GM19397 (cell line): ENCODE measurements at regions not wholly inside any gene's neighbourhood (a gene's known extent, or its start where the extent isn't known, plus 50 kb on each side); places are given as distances from the start of the nearest gene placed in this dataset.

Experiments
- ATAC-seq: cut with Tn5 transposase; IDR thresholded peaks from one replicate; pipeline ENCODE4 v1.9.1; 2021; ENCODE audit warnings: mild to moderate bottlenecking, moderate library complexity; ENCODE audit not compliant: unreplicated experiment

DNA sequence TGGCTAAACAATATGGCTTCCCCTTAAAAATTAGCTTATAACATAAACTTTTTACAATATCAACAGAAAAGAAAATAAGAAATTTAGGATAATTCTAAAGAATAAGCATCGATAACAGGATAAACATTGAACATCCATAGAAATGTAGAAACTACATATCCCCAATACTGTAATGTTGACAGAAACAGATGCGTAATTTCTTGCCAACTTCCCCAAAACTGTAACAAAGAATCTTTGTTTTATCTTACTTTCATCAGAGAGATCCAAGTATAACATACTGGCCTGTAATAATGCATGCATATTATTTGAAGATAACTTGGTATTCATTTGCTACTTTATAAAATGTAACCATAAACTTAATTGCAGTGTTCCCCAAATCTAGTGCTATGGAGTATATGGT lies 339.9 kb downstream of the ARL4A start:
- no peak for ATAC-seq

DNA sequence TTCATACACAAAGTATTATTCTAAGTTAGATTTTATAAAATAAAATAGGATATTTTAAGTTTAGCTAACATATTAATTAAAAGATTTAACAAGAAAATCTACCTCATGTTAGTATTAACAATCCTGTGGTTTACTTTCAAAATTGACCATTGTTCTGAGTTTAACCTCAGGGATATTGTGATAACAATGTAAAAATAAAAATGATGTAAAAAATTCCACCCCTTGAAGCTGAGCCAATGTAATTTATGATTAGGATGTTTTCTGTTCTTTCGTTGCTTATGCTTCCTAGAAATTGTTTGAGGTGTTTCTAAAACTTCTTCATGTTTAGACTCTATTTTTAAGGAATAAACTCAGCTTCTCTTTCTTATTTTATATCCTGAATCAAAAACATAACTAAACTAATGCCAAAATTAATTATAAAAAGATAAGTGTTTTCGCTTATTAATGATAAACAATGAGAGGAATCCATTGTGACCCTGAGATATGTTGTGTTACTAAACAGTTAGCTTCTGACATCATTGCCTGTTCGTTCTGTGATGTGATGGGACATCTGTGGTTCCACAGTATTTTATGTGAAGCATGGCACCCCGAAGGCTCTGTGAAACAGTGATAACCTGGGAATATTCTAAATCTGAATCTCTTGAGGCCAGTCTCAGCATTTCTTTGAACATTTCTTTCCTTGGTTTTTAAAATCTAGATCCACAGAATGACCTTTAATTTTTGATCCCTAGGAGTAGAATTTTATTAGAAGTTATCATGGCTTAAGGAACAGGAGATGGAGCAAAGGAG lies 340.8 kb downstream of the ARL4A start:
- no peak for ATAC-seq

DNA sequence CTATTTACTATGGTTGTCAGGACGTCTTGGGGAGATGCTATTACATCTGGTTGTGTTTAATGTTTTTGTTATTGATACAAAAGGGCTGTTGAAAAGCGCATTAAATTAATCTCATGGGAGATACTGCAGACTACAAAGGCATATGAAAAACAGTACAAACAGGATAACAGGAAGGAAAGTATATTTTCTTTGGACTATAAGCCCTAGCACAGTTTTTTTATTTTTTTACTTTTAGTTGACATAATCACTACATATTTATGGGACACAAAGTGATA lies 341.3 kb downstream of the ARL4A start:
- ATAC-seq: no peak

DNA sequence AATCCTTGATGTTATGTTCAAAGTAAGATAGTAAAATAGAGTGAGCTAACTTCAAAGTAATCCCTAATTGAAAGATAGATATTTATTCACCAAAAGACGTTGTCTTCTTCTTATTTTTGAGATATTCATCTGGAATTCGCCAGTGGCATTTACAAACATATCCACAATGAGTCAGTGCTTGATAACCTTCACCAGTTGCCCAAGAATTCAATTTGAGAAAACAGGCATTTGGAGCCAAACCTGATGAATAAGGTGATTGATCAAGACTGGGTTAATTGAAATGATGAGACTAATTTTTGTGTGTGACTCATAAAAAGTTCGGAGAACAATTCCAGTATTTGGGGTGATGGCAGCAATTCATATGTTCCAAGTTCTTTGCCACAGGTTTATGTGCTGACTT lies 344.0 kb downstream of the ARL4A start:
- ATAC-seq: no peak

DNA sequence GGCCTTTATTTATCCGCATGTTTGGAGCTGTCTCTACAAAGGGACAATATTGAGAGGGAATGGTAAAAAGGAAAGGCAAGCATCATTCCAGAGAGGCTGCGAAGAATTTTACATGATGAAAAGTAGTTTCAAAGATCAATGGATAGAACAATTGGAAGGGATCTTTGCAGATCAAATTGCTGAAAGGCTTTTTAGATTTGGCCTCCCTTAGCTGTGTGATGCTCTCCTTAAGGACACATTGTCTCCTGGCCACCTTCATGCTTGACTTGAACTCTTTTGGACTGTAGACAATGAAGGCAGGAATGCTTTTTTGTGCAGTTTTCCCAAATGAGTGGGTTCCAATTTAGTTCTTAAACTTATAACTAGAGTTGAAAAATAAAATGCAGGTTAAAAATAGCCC lies 344.7 kb downstream of the ARL4A start:
- no peak for ATAC-seq

DNA sequence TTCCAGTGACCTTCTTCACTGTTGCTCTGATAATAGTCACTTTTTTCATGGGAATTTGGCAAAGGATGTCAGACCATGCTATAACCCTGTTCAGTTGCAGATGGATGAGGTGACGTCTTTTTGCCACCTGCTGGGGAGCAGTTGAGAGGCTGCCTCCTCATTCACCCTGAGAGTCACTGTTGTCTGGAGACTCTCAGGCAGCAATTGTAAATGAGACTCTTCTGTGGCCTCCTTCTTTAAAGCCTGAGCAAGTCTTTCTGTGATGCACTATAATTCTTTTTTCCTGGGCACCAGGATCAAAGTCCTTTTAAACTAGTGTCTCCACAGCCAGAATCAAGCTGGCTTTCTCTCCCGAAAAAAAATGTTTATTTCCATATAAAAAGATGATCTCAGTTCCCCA lies 345.1 kb downstream of the ARL4A start:
- ATAC-seq: no peak

DNA sequence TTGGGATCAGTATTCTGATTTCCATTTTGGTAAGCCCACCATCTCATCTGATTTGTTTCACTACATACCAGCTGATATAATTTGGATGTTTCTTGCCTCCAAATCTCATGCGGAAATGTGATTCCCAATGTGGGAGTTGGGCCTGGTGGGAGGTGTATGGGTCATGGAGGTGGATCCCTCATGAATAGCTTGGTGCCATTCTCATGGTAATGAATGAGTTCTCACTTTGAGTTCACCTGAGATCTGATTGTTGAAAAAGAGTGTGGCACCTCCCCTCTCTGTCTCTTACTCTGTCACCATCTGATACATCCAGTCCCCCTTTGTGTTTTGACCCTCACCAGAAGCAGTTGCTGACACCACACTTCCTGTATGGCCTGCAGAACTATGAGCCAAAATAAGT lies 347.3 kb downstream of the ARL4A start:
- ATAC-seq: no peak

DNA sequence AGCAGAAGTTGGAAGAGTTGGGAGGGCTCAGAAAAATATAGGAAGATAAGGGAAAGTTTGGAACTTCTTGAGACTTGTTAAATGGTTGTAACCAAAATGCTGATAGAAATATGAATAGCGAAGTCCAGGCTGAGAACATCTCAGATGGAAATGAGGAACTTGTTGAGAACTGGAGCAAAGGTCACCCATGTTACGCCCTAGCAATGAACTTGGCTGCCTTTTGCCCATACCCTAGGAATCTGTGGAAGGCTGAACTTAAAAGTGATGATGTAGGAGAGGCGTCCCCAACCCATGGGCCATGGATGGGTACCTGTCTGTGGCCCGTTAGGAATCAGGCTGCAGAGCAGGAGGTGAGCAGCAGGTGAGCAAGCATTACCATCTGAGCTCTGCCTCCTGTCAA lies 347.8 kb downstream of the ARL4A start:
- no peak for ATAC-seq

DNA sequence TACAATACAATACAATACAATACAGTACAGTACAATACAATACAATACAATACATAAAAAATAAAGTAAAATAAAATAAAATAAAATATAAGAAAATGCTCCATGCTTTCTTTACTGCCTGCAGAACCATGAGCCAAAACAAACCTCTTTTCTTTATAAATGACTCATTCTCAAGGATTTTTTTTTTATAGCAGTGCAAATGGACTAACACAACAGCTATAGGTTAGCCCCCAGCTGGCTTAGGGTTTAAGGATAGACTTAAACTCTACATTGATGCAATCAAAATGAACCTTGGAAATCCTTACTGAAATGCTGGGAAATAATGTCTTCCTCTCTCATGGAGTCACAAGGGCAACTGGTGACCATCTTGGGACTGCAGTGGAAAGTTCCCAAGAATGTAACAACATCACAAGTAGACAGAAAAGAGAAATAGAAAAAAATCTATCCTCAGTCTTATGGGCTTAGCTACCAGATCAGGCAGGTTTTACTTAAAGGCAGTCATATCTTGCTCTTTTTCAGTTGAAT lies 348.9 kb downstream of the ARL4A start:
- no peak for ATAC-seq

DNA sequence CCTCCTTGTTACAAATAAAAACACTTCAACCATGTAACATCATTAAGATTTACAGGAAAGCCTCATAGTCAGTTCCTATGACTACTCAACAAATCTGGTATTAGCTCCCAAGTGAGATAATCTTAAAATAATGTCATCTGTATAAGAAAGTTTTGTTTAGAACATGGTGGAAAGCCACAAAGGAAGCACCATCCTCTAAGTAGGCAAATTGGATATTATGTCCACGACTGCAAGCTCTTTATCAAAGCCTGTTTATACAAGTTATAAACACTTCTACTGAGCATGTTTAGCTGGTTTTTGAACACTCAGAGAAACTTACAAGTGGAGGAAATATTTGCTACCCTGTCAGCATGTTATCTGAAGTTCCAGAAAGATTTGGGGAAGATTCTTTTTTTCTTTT lies 349.8 kb downstream of the ARL4A start:
- no peak for ATAC-seq

DNA sequence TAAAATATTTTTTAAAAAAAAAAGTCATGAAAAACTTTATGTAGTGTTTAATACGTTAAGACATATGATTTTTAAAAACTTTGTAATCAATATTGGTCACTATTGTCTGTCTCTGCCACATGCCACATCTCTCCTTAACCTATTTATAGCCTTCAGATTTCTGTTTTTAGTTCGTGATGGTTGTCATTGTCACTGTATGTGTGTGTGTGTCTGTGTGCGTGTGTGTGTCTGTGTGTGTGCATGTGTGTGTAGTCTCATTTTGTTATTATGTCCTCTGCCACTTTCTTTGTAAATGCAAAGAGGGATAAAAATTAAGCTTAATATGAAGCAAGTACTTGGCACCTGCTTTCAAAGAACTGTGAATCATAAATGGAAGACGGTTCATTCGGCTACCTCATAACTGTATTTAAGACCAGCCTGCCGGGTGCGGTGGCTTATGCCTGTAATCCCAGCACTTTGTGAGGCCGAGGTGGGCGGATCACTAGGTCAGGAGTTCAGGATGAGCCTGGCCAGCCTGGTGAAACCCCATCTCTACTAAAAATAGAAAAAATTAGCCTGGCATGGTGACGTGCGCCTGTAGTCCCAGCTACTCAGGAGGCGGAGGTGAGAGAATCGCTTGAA lies 354.0 kb downstream of the ARL4A start:
- no peak for ATAC-seq

DNA sequence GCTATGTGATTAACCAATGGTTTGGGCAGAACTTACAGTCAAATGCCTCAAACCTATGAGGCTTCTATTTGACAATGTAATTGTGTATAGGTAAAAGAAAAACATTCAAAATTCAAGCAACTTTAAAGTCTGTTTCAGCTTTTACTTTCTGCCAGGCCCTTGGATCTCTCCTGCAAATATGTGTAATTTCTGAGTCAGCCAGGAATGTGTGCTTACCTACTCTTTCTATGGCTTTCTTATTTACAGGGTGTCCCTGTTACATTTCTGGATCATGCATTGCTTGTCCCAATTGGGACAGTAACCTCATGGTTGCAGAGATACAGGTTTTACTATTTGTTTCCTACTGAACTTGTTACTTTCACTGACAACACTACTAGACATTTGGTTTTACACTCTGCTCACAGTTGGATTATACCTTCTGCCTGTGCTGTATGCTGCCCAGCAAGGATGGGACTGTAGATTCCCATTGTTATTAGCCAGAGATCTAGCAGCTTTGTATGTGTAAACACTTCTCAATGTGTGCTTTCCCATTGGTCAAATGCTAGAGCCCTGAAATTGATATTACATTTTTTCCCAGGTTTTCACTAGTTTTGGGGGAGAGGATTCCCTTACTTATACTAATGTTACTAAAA lies 355.3 kb downstream of the ARL4A start:
- ATAC-seq: no peak

DNA sequence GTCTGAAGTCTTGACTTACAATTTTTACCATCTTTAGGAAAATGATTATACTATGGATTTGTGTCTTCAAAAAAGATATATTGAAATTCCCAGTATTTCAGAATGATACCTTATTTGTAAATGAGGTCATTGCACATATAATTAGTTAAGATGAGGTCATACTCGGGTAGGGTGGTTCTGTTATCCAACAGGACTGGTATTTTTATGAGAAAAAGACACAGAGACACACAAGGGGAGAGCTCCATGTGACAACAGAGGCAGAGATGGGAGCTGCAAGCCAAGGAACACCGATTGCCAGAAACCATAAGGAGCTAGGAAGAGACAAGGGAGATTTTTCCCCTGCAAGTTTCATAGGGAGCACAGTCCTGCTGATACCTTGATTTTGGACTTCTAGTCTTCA lies 356.9 kb downstream of the ARL4A start:
- no peak for ATAC-seq

DNA sequence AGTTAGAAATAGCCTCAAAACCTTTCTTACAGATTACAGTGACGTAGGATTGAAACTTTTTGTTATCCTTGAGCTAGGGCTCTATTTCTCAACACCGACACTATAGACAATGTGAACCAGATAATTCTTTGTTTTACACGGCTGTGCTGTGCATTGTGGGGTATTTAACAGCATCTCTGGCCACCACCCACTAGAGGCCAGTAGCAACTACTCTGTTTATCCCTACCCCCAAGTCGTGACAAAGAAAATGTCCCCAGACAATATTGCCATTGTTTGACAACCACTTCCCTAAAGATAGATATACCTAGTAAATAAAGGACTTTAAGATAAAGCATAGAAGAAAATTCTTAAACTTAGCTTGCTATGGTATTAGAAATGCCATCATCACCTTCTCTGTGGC lies 359.6 kb downstream of the ARL4A start:
- peak; percentile 62 for ATAC-seq

DNA sequence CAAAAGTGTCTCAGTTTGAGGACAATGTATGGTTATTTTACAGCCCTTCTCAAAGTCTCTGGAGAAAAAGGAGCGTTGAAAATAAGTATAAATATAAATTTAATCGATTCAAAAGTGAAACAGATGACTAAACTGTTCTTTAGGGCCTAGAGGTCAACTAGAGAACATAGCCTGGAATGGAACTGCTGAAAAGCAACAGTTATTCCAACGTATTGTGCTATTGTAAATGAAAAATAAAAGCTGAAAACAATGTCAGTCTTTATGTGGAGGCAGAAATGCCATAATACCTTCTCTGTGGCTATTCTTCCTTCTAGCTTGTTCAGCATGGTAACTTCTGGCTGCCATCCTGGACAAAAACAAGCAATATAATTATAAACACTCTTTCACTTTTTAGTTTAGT lies 362.5 kb downstream of the ARL4A start:
- ATAC-seq: no peak

DNA sequence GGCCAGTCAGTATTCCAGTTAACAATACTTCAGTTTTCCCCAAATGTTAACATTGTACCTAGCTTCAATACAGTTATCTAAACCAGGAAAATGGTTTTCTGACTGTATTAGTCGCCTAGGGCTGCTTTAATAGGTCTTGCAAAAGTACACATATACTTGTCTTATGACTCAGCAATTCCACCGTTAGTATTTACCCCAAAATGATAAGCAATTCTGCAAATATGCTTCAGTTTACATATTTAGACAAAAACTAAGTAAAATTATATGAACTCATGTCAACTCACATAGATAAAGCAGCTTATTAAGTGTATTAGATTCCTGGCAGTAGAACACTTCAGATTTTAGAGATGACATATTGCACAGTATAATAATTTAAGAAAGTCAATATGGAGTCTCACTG lies 363.3 kb downstream of the ARL4A start:
- ATAC-seq: no peak

DNA sequence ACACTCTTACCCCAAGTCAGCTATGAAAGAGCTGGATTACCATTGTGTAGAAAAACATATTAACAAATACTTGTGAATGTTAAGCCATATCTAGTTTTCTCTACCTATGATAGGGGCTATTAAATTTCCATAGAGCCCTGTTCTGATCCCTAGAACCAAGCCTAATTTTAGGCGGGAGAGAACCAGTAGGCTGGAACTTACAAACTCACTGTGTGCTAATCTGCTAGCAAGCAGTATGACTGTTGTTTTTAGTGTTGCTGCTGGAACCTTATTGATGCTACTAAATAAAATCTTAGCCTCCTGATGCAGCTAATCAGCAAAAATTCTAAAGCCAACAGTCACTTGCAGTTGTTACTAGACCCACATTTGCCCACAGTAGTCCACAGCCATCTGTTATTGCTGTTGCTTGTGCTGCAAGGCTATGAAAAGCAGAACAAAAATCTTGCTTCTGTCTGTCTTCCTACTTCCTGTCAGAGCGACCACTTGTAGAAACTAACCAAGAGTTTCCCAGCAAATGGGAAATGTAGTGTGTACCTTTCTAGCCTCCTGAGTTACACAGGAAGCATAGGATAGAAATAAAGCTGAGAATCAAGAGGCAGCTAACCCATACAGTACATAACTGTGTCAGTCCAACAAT lies 368.4 kb downstream of the ARL4A start:
- no peak for ATAC-seq

DNA sequence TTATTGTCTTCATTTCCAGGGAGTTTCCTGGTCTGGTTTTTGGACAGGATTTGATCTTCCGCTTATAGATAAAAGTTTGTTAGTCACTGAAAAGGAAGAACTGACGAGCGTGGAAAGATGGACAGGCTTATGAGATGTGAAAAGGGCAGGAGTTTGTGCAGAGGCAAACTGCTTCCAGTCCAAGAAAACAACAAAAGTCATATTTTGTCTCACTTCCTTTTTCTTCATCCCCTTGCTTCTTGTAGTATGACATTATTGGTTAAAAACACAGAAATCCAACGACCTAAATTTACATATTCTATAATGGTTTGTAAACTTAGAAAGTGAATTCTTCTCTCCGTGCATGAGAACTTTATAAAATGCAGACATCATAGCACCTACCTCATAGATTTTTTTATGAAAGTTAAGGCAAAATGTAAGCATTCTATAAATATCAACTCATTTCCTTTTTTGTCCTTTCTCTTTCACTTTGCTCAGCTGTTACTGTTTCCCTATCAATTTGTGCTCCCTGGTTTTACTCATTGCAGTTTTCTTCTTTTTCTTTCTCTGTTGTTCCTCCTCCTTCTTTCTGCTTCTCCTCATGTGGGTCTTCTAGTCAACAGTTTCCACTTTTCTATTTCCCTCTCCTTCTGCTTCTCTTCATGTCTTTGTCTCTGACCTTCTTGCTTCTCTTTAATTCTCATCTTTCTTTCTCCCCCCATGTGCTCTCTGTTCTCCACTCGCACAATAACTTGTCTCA lies 370.2 kb downstream of the ARL4A start:
- peak; percentile 95 for ATAC-seq

DNA sequence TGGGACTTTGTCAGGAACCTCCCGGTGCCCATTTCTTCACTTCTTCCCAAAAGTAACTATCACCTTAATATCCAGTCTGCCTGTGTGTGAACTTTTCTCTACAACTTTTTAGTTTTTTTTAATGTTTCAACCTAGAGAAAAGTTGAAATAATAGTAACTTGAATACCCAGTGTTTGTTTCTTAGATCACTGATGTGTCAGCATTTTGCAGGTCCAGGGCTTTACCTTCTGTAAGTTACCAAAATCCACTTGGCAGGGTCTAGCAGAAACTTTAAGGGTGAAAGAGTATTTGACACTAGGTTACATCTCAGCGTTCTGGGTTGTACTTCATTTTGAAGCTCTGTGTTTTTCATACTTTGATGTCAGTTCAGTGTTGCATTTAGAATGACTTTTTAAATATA lies 372.7 kb downstream of the ARL4A start:
- ATAC-seq: no peak

DNA sequence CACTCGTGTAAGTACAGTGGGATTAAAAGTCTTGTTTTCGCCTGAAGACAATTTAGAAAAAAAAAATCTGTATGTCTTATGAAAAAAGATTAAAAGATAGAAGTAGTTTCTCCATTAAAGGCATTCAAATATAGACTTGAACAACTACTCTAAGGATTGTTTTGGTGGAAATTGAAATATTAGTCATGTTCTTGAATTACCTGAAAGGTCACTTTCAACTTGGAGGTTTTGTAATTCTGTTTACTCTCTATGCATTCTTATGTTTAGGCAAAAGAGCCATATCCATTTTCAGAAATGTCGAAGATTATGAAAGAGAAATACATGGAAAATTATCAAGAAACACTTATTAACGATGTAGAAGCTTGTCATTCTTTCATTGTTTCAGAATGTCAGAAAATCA lies 373.7 kb downstream of the ARL4A start:
- no peak for ATAC-seq

DNA sequence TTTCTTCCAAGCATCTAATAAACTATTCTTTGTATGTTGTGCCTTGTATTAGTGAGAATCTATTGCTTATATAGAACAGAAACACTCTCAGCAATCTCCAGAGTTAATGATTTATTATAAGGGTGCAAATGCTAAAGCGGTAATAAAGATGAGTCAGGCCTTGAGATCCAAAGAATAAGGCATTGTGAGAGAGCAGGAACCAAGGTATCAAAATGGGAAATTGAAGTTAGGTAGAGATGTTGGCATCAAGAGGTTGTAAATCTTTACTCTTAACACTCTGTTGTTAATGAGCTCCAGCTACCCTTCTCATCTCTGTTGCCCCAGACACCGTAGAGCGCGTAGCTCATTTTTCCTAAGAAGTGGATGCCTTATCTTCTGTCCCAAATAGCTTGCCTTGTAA lies 375.2 kb downstream of the ARL4A start:
- ATAC-seq: no peak
